PC-3 (cell line): ENCODE measurements at regions not wholly inside any gene's neighbourhood (a gene's known extent, or its start where the extent isn't known, plus 50 kb on each side); places are given as distances from the start of the nearest gene placed in this dataset.

Experiments used
- EZH2 ChIP-seq: fragments of 300-600 bp; sonication (generic); IDR thresholded peaks from one replicate; pipeline ENCODE4 v1.6.1; 2017; ENCODE audit warnings: antibody characterized with exemption, mild to moderate bottlenecking, low read length; ENCODE audit not compliant: unreplicated experiment
- EZH2phosphoT487 ChIP-seq: fragments of 300-600 bp; sonication (generic); IDR thresholded peaks from 2 replicates; pipeline ENCODE4 v1.6.1; 2018; ENCODE audit warnings: mild to moderate bottlenecking, antibody characterized with exemption, low read length, borderline replicate concordance
- TF ChIP-seq, protein P1 (sequence below): fragments of 300-600 bp; sonication (generic); conservative IDR thresholded peaks from 2 replicates; pipeline ENCODE4 v1.5.1; 2017; ENCODE audit warnings: antibody characterized with exemption, low read depth, mild to moderate bottlenecking, low read length

- TF ChIP-seq, protein P1, sequence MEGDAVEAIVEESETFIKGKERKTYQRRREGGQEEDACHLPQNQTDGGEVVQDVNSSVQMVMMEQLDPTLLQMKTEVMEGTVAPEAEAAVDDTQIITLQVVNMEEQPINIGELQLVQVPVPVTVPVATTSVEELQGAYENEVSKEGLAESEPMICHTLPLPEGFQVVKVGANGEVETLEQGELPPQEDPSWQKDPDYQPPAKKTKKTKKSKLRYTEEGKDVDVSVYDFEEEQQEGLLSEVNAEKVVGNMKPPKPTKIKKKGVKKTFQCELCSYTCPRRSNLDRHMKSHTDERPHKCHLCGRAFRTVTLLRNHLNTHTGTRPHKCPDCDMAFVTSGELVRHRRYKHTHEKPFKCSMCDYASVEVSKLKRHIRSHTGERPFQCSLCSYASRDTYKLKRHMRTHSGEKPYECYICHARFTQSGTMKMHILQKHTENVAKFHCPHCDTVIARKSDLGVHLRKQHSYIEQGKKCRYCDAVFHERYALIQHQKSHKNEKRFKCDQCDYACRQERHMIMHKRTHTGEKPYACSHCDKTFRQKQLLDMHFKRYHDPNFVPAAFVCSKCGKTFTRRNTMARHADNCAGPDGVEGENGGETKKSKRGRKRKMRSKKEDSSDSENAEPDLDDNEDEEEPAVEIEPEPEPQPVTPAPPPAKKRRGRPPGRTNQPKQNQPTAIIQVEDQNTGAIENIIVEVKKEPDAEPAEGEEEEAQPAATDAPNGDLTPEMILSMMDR: no peak
- TF ChIP-seq EZH2phosphoT487 (no peak), EZH2 (no peak)
Measured at GRCh38 chr9:89864257-89864656, 259.4 kb downstream of the GADD45G start.
